D721Med (cell line): ENCODE measurements at regions not wholly inside any gene's neighbourhood (a gene's known extent, or its start where the extent isn't known, plus 50 kb on each side); places are given as distances from the start of the nearest gene placed in this dataset.

ENCODE experiments used
- DNase-seq: peaks from one replicate; pipeline ENCODE4 v3.0.0; 2011; ENCODE audit warnings: low spot score; ENCODE audit not compliant: insufficient read length
- FAIRE-seq: peaks from 2 replicates; lab custom pipeline; 2011; peaks lifted over from hg19 to GRCh38; lab: Jason Lieb, UNC
- TF ChIP-seq, protein P1 (sequence below): IDR thresholded peaks from 2 replicates; pipeline ENCODE4 v1.5.1; 2012; ENCODE audit warnings: mild to moderate bottlenecking, control low read depth; ENCODE audit not compliant: insufficient read depth; ENCODE audit errors: missing control alignments

GRCh38 chr3:174777813-174778212, 81.3 kb upstream of the NAALADL2 start:
- FAIRE-seq (no peak), DNase-seq (no peak)
- TF ChIP-seq, protein P1, sequence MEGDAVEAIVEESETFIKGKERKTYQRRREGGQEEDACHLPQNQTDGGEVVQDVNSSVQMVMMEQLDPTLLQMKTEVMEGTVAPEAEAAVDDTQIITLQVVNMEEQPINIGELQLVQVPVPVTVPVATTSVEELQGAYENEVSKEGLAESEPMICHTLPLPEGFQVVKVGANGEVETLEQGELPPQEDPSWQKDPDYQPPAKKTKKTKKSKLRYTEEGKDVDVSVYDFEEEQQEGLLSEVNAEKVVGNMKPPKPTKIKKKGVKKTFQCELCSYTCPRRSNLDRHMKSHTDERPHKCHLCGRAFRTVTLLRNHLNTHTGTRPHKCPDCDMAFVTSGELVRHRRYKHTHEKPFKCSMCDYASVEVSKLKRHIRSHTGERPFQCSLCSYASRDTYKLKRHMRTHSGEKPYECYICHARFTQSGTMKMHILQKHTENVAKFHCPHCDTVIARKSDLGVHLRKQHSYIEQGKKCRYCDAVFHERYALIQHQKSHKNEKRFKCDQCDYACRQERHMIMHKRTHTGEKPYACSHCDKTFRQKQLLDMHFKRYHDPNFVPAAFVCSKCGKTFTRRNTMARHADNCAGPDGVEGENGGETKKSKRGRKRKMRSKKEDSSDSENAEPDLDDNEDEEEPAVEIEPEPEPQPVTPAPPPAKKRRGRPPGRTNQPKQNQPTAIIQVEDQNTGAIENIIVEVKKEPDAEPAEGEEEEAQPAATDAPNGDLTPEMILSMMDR: no peak

GRCh38 chr3:174783502-174783901, 75.6 kb upstream of the NAALADL2 start:
- TF ChIP-seq, protein P1: no peak
- FAIRE-seq (no peak), DNase-seq (no peak)

GRCh38 chr3:174784206-174784934, 74.8 kb upstream of the NAALADL2 start:
- TF ChIP-seq, protein P1: no peak
- DNase-seq (no peak), FAIRE-seq (no peak)

DNA sequence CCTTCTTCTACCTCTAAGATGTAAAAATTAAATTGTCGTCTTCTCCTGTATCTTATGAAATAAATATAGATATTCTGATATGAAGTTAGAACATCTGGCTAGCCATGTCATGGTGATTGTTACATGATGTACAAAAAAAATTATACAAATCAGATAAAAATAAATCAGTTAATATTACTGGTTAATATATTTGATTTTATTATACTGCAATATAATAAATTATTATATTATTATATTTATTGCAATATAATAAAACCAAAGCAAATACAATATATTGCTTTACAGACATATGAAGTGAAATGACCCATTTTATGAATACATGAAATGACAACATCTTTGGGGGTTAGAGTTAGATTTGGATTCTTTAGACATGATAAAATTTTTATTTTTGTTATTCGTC, 72.3 kb upstream of the NAALADL2 start:
- DNase-seq: no peak
- no peak for FAIRE-seq
- TF ChIP-seq, protein P1: no peak

DNA sequence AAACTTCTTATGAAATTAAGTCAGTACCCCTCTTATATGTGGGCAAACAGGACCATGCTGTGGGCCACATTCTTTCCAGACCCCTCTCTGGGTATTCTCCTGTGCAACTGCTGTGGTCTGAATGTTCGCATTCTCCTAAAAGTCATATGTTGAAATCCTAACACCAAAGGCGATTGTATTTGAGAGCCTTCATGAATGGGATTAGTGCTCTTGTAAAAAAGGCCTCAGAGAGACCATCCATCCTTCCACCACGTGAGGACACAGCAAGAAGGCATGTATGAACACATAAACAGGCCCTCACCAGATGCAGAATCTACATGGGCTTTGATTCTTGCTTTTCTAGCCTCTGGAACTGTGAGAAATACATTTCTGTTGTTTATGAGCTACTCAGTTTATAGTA, 68.0 kb upstream of the NAALADL2 start:
- DNase-seq (no peak), FAIRE-seq (no peak)

DNA sequence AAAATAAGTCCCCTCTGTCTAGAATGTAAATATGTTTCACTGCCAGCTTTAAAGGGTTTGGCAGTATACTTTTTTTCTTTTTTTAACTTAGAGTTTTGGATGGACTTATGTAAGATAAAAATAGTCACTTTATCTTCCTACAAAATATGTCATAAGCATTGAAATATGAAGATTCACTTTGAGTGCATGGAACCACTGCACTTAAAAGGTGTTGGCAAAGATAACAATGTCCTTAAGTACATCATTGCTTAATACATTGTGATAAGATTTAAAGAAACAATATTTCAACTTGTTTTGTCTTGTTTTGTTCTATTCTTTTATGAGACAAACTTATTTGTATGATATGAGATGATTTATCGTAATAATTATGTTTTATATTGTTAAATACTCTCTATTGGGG, 66.3 kb upstream of the NAALADL2 start:
- no peak for FAIRE-seq
- TF ChIP-seq, protein P1: no peak
- DNase-seq: no peak

More for the DNA sequence above, 68.0 kb upstream of the NAALADL2 start:
- TF ChIP-seq, protein P1: no peak
